Thyroid gland (tissue), 4 donors: ENCODE measurements at regions not wholly inside any gene's neighbourhood (a gene's known extent, or its start where the extent isn't known, plus 50 kb on each side); places are given as distances from the start of the nearest gene placed in this dataset.

Source experiments
- CTCF ChIP-seq, 6 experiments: fragments of 200-600 bp in 3 of 6; fragments of 450-650 bp in 3 of 6; sonication (generic) in 3 of 6; IDR thresholded peaks; one replicate each; pipeline ENCODE4 v1.5.1; 2016 to 2019; ENCODE audit warnings: antibody characterized with exemption in 6 of 6, mild to moderate bottlenecking in 2 of 6, inconsistent platforms in 1 of 6, moderate library complexity in 1 of 6
- POLR2A ChIP-seq, 2 donors: fragments of 450-650 bp; IDR thresholded peaks; one replicate each; pipeline ENCODE4 v1.6.1; 2017; ENCODE audit warnings: antibody characterized with exemption in 2 of 2, mild to moderate bottlenecking in 2 of 2, moderate library complexity in 1 of 2

DNA sequence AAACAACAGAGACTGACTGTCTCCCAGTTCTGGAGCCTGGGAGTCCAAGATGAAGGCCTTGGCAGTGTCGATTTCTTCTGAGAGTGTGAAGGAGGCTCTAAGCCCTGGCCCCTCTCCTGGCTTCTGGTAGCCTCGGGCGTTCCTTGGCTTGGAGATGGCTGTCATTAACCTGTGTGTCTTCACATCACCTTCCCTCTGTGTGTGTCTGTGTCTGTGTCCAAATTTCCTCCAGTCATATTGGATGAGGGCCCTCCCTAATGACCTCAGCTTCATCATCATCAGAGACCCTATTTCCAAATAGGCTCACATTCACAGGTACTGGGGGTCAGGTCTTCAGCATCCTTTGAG lies 138.3 kb downstream of the TOMM20 start:
- no peak for TF ChIP-seq CTCF (IDR thresholded peaks at IDR 0.05)
- TF ChIP-seq POLR2A (IDR thresholded peaks at IDR 0.05) = no peak
